ENCODE measurements at regions not wholly inside any gene's neighbourhood (a gene's known extent, or its start where the extent isn't known, plus 50 kb on each side); places are given as distances from the start of the nearest gene placed in this dataset.

- Histone ChIP-seq H3K27ac (no peak overlapping the region), H3K4me1 (no peaks in the 10 kb centered on the region), H3K27me3 (no peaks in the 10 kb centered on the region), H3K4me3 (no peak overlapping the region), H3K9me3 (no peaks in the 10 kb centered on the region), H3K36me3 (no peaks in the 10 kb centered on the region)
- no peak for DNase-seq (ENCODE audit: low spot score in 2 of 2)
- no peak for TF ChIP-seq CTCF (IDR thresholded peaks at IDR 0.05)
- intact Hi-C loops (cut with DNase I): no loop called here
These were observed 67.9 kb upstream of the SHISA3 start for GRCh38 chr4:42329421-42329820.

DNA sequence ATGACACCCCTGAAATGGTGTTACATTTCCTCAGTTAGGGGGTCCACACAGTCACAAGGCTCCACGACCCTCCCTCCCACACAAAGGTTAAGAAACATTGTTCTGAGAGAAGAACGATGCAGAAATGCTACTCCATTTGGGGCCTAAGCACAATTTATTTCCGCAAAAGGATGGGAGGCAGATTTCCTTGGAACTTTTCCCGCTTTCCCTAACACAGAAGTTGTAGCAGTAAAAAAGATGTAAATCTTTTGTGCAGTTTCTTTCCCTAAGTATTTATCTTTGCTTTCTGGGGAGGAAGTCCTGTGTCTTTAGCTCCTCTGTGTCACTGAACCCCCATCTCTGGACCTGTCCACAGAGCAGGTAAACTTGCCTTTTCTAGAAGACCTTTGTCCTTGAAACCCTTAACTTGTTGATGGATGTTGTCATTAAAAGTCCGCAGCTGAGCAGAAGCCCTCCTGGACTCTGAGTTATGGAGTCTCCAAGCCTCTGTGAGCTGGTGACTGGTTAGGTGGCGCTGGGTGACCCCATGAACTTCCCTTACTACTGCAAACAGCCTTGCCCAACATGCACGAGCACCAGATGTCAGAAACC lies 67.2 kb upstream of the SHISA3 start:
- DNase-seq (ENCODE audit: low spot score in 2 of 2): no peak
- TF ChIP-seq CTCF (IDR thresholded peaks at IDR 0.05): no peak
- H3K36me3 ChIP-seq: no peaks in the 10 kb centered on the region
- intact Hi-C loops (cut with DNase I): no loop called here
- H3K9me3 ChIP-seq: no peaks in the 10 kb centered on the region
- H3K4me3 ChIP-seq: no peak overlapping the region
- H3K27ac ChIP-seq: no peak overlapping the region
- no peaks in the 10 kb centered on the region for H3K27me3 ChIP-seq
- H3K4me1 ChIP-seq: no peaks in the 10 kb centered on the region

DNA sequence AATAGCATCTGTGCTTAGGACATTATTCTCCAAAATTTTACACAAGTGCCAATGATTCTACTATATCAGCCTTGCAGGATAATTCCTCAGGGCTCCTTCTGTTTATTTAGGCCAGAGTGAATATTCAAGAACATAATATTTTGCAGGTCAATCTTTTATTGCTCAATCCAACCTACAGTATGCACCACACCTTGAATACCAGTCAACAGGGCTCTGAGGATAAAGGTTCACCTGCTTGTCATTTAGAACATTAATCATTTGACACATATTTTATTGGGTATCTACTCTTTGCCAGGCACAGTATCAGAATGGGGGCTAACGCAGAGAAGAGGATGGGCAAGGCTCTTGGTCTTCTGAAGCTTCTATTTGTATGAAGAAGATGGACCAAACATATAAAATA lies 66.2 kb upstream of the SHISA3 start:
- TF ChIP-seq CTCF (IDR thresholded peaks at IDR 0.05): no peak
- intact Hi-C loops (cut with DNase I): no loop called here
- Histone ChIP-seq H3K4me3 (no peak overlapping the region), H3K36me3 (no peaks in the 10 kb centered on the region), H3K4me1 (no peaks in the 10 kb centered on the region), H3K9me3 (no peaks in the 10 kb centered on the region), H3K27me3 (no peaks in the 10 kb centered on the region), H3K27ac (no peak overlapping the region)
- no peak for DNase-seq (ENCODE audit: low spot score in 2 of 2)

DNA sequence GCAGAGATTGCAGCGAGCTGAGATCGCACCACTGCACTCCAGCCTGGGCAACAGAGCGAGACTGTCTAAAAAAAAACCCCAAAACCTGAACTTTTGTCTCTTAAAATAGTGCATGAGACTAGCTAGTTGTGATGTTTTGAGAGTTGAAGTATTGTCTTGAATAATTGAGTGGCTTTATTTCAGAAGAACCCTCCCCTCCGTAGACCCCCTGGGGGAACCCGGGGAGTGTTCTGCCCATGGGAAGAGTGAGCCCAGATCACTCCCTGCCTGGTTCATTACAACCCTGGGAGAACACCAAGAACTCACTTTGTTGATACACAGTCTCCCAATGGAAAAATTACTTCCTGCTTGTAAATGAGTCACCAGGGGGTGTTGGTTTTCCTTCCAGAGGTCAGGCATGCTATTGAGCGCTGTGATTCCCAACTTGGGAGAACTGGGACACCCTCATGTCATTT lies 65.3 kb upstream of the SHISA3 start:
- H3K27me3 ChIP-seq: no peaks in the 10 kb centered on the region
- no peaks in the 10 kb centered on the region for H3K4me1 ChIP-seq
- H3K9me3 ChIP-seq: no peaks in the 10 kb centered on the region
- H3K27ac ChIP-seq: no peak overlapping the region
- no peaks in the 10 kb centered on the region for H3K36me3 ChIP-seq
- no peak overlapping the region for H3K4me3 ChIP-seq
- DNase-seq (ENCODE audit: low spot score in 2 of 2): no peak
- intact Hi-C loops (cut with DNase I): no loop called here
- TF ChIP-seq CTCF (IDR thresholded peaks at IDR 0.05): no peak

DNA sequence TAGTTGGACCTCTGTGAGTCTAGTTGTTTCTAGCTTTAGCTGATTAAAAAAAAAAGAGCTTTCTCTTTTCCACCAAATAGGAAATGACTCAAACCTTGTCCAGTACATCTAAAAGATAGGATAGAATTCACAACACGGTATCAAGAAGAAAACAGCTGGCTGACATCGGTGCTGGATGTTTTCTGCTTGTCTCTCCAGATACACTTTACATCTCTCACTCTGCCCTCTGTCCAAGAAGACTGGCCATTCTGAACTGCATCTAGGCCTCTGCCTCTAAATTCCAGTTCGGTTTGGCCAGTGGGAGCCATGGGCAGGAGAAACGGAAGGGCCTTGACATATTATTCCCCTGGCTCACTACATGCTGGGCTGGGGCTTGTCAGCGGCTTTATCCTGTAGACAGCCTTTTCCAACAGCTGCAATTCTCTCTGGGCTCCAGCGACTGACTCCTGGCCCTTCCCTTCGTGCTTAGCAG lies 57.3 kb upstream of the SHISA3 start:
- Histone ChIP-seq H3K4me3 (no peak overlapping the region), H3K27ac (peak overlapping the region; percentile 29 to 45), H3K36me3 (no peaks in the 10 kb centered on the region), H3K9me3 (no peaks in the 10 kb centered on the region), H3K4me1 (no peaks in the 10 kb centered on the region), H3K27me3 (no peaks in the 10 kb centered on the region)
- no peak for TF ChIP-seq CTCF (IDR thresholded peaks at IDR 0.05)
- intact Hi-C loops (cut with DNase I): no loop called here
- DNase-seq (ENCODE audit: low spot score in 2 of 2): peak in 1 of 2 donors; percentile 66
